Peyer's patch (tissue), 4 donors: ENCODE measurements at regions not wholly inside any gene's neighbourhood (a gene's known extent, or its start where the extent isn't known, plus 50 kb on each side); places are given as distances from the start of the nearest gene placed in this dataset.

Experiments
- POLR2A ChIP-seq, 2 donors: fragments of 450-650 bp; IDR thresholded peaks; one replicate each; pipeline ENCODE4 v1.5.1; 2017; ENCODE audit warnings: antibody characterized with exemption in 2 of 2, mild to moderate bottlenecking in 2 of 2, moderate library complexity in 2 of 2
- TF ChIP-seq, protein P1 (sequence below), 6 experiments: fragments of 450-650 bp in 4 of 6; fragments of 200-600 bp in 2 of 6; sonication (generic) in 1 of 6; IDR thresholded peaks; one replicate each; pipeline ENCODE4 v1.5.1; 2017 to 2019; ENCODE audit warnings: antibody characterized with exemption in 6 of 6, mild to moderate bottlenecking in 3 of 6, moderate library complexity in 1 of 6

DNA sequence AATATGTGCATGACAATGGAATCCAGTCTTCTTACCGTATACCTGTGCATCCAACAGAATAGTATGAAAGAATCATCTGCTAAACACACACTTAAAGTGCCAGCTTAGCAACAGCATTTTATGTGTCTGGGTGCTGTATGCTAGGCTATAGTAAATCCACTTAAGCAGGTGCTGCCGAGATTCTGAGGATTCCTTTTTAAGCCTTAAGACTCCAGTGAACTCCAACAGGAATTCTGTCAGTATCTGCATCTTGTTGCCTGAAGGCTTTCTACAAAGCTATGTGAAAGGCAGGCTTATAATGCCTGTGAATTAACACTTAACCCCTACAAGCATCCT, 1076.4 kb upstream of the PABPC4L start:
- TF ChIP-seq, protein P1, sequence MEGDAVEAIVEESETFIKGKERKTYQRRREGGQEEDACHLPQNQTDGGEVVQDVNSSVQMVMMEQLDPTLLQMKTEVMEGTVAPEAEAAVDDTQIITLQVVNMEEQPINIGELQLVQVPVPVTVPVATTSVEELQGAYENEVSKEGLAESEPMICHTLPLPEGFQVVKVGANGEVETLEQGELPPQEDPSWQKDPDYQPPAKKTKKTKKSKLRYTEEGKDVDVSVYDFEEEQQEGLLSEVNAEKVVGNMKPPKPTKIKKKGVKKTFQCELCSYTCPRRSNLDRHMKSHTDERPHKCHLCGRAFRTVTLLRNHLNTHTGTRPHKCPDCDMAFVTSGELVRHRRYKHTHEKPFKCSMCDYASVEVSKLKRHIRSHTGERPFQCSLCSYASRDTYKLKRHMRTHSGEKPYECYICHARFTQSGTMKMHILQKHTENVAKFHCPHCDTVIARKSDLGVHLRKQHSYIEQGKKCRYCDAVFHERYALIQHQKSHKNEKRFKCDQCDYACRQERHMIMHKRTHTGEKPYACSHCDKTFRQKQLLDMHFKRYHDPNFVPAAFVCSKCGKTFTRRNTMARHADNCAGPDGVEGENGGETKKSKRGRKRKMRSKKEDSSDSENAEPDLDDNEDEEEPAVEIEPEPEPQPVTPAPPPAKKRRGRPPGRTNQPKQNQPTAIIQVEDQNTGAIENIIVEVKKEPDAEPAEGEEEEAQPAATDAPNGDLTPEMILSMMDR (IDR thresholded peaks at IDR 0.05): no peak
- TF ChIP-seq POLR2A (IDR thresholded peaks at IDR 0.05): no peak
